Fibroblast of villous mesenchyme (primary cell): ENCODE measurements at regions not wholly inside any gene's neighbourhood (a gene's known extent, or its start where the extent isn't known, plus 50 kb on each side); places are given as distances from the start of the nearest gene placed in this dataset.

Experiments
- DNase-seq: peaks from one replicate; pipeline ENCODE4 v3.0.0-alpha.2; 2010; ENCODE audit warnings: low read depth
- H3K4me3 ChIP-seq: 2 replicates; pipeline ENCODE4 v1.5.1; 2011; ENCODE audit warnings: low read depth, mild to moderate bottlenecking, low read length
- CTCF ChIP-seq: IDR thresholded peaks from 2 replicates; pipeline ENCODE4 v1.5.1; 2012; ENCODE audit warnings: low read depth, mild to moderate bottlenecking, low read length; ENCODE audit not compliant: insufficient read depth

- H3K4me3 ChIP-seq = no peak overlapping the region
- no peak for DNase-seq
- no peak for TF ChIP-seq CTCF
These were observed 583.0 kb upstream of the KLHL29 start for GRCh38 chr2:22801970-22802369.

- no peak for DNase-seq
- TF ChIP-seq CTCF = no peak
These were observed 577.1 kb upstream of the KLHL29 start for GRCh38 chr2:22807872-22808271.

GRCh38 chr2:22810602-22811001, 574.4 kb upstream of the KLHL29 start:
- TF ChIP-seq CTCF = no peak

More at GRCh38 chr2:22807872-22808271, 577.1 kb upstream of the KLHL29 start:
- H3K4me3 ChIP-seq = no peak overlapping the region

GRCh38 chr2:22812065-22812680, 572.8 kb upstream of the KLHL29 start:
- TF ChIP-seq CTCF = no peak
- H3K4me3 ChIP-seq = no peak overlapping the region

More at GRCh38 chr2:22810602-22811001, 574.4 kb upstream of the KLHL29 start:
- no peak overlapping the region for H3K4me3 ChIP-seq
- DNase-seq = no peak

GRCh38 chr2:22817197-22817596, 567.8 kb upstream of the KLHL29 start:
- no peak overlapping the region for H3K4me3 ChIP-seq
- DNase-seq = no peak
- no peak for TF ChIP-seq CTCF

More at GRCh38 chr2:22812065-22812680, 572.8 kb upstream of the KLHL29 start:
- DNase-seq = no peak

- H3K4me3 ChIP-seq = no peak overlapping the region
- no peak for TF ChIP-seq CTCF
- DNase-seq = no peak
These were observed 563.5 kb upstream of the KLHL29 start for GRCh38 chr2:22821458-22821857.

- no peak for DNase-seq
- TF ChIP-seq CTCF = no peak
- H3K4me3 ChIP-seq = no peak overlapping the region
These were observed 562.1 kb upstream of the KLHL29 start for GRCh38 chr2:22822835-22823234.
